ENCODE measurements at regions not wholly inside any gene's neighbourhood (a gene's known extent, or its start where the extent isn't known, plus 50 kb on each side); places are given as distances from the start of the nearest gene placed in this dataset.
"Not testable (repeated sequence)": the region's sequence is repeated elsewhere in the genome, so short reads cannot be mapped to it uniquely, and the experiment has no call there.

GRCh38 chr2:193142467-193142866 is 947.7 kb upstream of the TMEFF2 start:
- not testable (repeated sequence) for TF ChIP-seq CTCF, POLR2A, EP300, POLR2AphosphoS5 (IDR thresholded peaks at IDR 0.05)

Measured in suprapubic skin (tissue), 4 donors.